ENCODE measurements at regions not wholly inside any gene's neighbourhood (a gene's known extent, or its start where the extent isn't known, plus 50 kb on each side); places are given as distances from the start of the nearest gene placed in this dataset.

GRCh38 chr10:29102636-29103035 is 186.2 kb upstream of the LYZL1 start:
- H3K9me3 Mint-ChIP-seq (ENCODE audit: low read depth): no peaks in the 10 kb centered on the region
- no peaks in the 10 kb centered on the region for H3K36me3 Mint-ChIP-seq
- no peak for DNase-seq
- no peaks in the 10 kb centered on the region for H3K27me3 Mint-ChIP-seq
- H3K27ac Mint-ChIP-seq: no peak overlapping the region
- H3K4me1 Mint-ChIP-seq: peaks cover 1% of the 10 kb centered on the region
- CTCF ChIA-PET: no interaction called here
- no peak overlapping the region for H3K4me3 Mint-ChIP-seq
- ATAC-seq: no peak

GRCh38 chr10:29104661-29105399 is 184.0 kb upstream of the LYZL1 start:
- CTCF ChIA-PET: no interaction called here
- Mint-ChIP-seq H3K4me1 (peaks cover 1% of the 10 kb centered on the region), H3K4me3 (no peak overlapping the region), H3K27ac (no peak overlapping the region), H3K27me3 (no peaks in the 10 kb centered on the region), H3K9me3 (ENCODE audit: low read depth) (no peaks in the 10 kb centered on the region), H3K36me3 (no peaks in the 10 kb centered on the region)
- no peak for DNase-seq
- ATAC-seq: no peak

- H3K27ac Mint-ChIP-seq: no peak overlapping the region
- DNase-seq: no peak
- H3K9me3 Mint-ChIP-seq (ENCODE audit: low read depth): no peaks in the 10 kb centered on the region
- ATAC-seq: no peak
- no peak overlapping the region for H3K4me3 Mint-ChIP-seq
- no peaks in the 10 kb centered on the region for H3K27me3 Mint-ChIP-seq
- CTCF ChIA-PET: no interaction called here
- peaks cover 1% of the 10 kb centered on the region for H3K4me1 Mint-ChIP-seq
- no peaks in the 10 kb centered on the region for H3K36me3 Mint-ChIP-seq
Measured at GRCh38 chr10:29105516-29106215, 183.2 kb upstream of the LYZL1 start.

GRCh38 chr10:29106287-29106686 is 182.6 kb upstream of the LYZL1 start:
- CTCF ChIA-PET: no interaction called here
- Mint-ChIP-seq H3K27me3 (no peaks in the 10 kb centered on the region), H3K9me3 (ENCODE audit: low read depth) (no peaks in the 10 kb centered on the region), H3K4me1 (peaks cover 1% of the 10 kb centered on the region), H3K27ac (no peak overlapping the region), H3K36me3 (no peaks in the 10 kb centered on the region), H3K4me3 (no peak overlapping the region)
- no peak for DNase-seq
- ATAC-seq: no peak

- ATAC-seq: no peak
- CTCF ChIA-PET: no interaction called here
- no peak for DNase-seq
- Mint-ChIP-seq H3K4me3 (no peak overlapping the region), H3K36me3 (no peaks in the 10 kb centered on the region), H3K27ac (no peak overlapping the region), H3K4me1 (peaks cover 1% of the 10 kb centered on the region), H3K27me3 (no peaks in the 10 kb centered on the region), H3K9me3 (ENCODE audit: low read depth) (no peaks in the 10 kb centered on the region)
Measured at GRCh38 chr10:29107866-29108498, 180.9 kb upstream of the LYZL1 start.

GRCh38 chr10:29109707-29110571 is 178.9 kb upstream of the LYZL1 start:
- DNase-seq (no peak), ATAC-seq (no peak)
- CTCF ChIA-PET: no interaction called here
- no peaks in the 10 kb centered on the region for H3K9me3 Mint-ChIP-seq (ENCODE audit: low read depth)
- no peak overlapping the region for H3K27ac Mint-ChIP-seq
- peaks cover 1% of the 10 kb centered on the region for H3K4me1 Mint-ChIP-seq
- H3K27me3 Mint-ChIP-seq: no peaks in the 10 kb centered on the region
- no peaks in the 10 kb centered on the region for H3K36me3 Mint-ChIP-seq
- H3K4me3 Mint-ChIP-seq: no peak overlapping the region

- peaks cover 6% of the 10 kb centered on the region for H3K9me3 Mint-ChIP-seq (ENCODE audit: low read depth)
- no peaks in the 10 kb centered on the region for H3K36me3 Mint-ChIP-seq
- DNase-seq (no peak), ATAC-seq (no peak)
- no peaks in the 10 kb centered on the region for H3K27me3 Mint-ChIP-seq
- CTCF ChIA-PET: no interaction called here
- H3K4me3 Mint-ChIP-seq: no peak overlapping the region
- no peak overlapping the region for H3K27ac Mint-ChIP-seq
- no peaks in the 10 kb centered on the region for H3K4me1 Mint-ChIP-seq
Measured at GRCh38 chr10:29112827-29113615, 175.8 kb upstream of the LYZL1 start.

GRCh38 chr10:29113616-29113945 is 175.3 kb upstream of the LYZL1 start:
- ATAC-seq (no peak), DNase-seq (no peak)
- Mint-ChIP-seq H3K27me3 (no peaks in the 10 kb centered on the region), H3K4me1 (no peaks in the 10 kb centered on the region), H3K36me3 (no peaks in the 10 kb centered on the region), H3K4me3 (no peak overlapping the region), H3K9me3 (ENCODE audit: low read depth) (peaks cover 6% of the 10 kb centered on the region), H3K27ac (no peak overlapping the region)
- CTCF ChIA-PET: no interaction called here

- Mint-ChIP-seq H3K9me3 (ENCODE audit: low read depth) (peaks cover 11% of the 10 kb centered on the region), H3K4me3 (no peak overlapping the region), H3K4me1 (no peaks in the 10 kb centered on the region), H3K36me3 (no peaks in the 10 kb centered on the region), H3K27ac (no peak overlapping the region), H3K27me3 (no peaks in the 10 kb centered on the region)
- no peak for ATAC-seq
- CTCF ChIA-PET: no interaction called here
- DNase-seq: no peak
Measured at GRCh38 chr10:29114141-29114540, 174.7 kb upstream of the LYZL1 start.

- Mint-ChIP-seq H3K4me1 (no peaks in the 10 kb centered on the region), H3K9me3 (ENCODE audit: low read depth) (peaks cover 11% of the 10 kb centered on the region), H3K27ac (no peak overlapping the region), H3K4me3 (no peak overlapping the region), H3K36me3 (no peaks in the 10 kb centered on the region), H3K27me3 (no peaks in the 10 kb centered on the region)
- CTCF ChIA-PET: no interaction called here
- ATAC-seq: no peak
- DNase-seq: no peak
Measured at GRCh38 chr10:29117781-29118180, 171.1 kb upstream of the LYZL1 start.

- ATAC-seq (no peak), DNase-seq (no peak)
- Mint-ChIP-seq H3K27me3 (no peaks in the 10 kb centered on the region), H3K36me3 (no peaks in the 10 kb centered on the region), H3K4me3 (no peak overlapping the region), H3K4me1 (no peaks in the 10 kb centered on the region), H3K9me3 (ENCODE audit: low read depth) (peaks cover 11% of the 10 kb centered on the region), H3K27ac (no peak overlapping the region)
- CTCF ChIA-PET: no interaction called here
Measured at GRCh38 chr10:29119374-29119773, 169.5 kb upstream of the LYZL1 start.

- DNase-seq (no peak), ATAC-seq (no peak)
- Mint-ChIP-seq H3K27me3 (no peaks in the 10 kb centered on the region), H3K27ac (no peak overlapping the region), H3K4me1 (no peaks in the 10 kb centered on the region), H3K4me3 (no peak overlapping the region), H3K9me3 (ENCODE audit: low read depth) (peaks cover 11% of the 10 kb centered on the region), H3K36me3 (no peaks in the 10 kb centered on the region)
- CTCF ChIA-PET: no interaction called here
Measured at GRCh38 chr10:29120216-29120615, 168.7 kb upstream of the LYZL1 start.

GRCh38 chr10:29124864-29125263 is 164.0 kb upstream of the LYZL1 start:
- Mint-ChIP-seq H3K4me3 (no peak overlapping the region), H3K27me3 (peaks cover 2% of the 10 kb centered on the region), H3K27ac (no peak overlapping the region), H3K9me3 (ENCODE audit: low read depth) (no peaks in the 10 kb centered on the region), H3K36me3 (no peaks in the 10 kb centered on the region), H3K4me1 (no peaks in the 10 kb centered on the region)
- CTCF ChIA-PET: no interaction called here
- ATAC-seq (no peak), DNase-seq (no peak)

Data from activated CD8-positive, alpha-beta memory T cell treated with anti-CD3 and anti-CD28 coated beads, Interleukin-2, amount 10 ng/mL, durations not matched to agents 7 days and 5 days (primary cell).